B cell (primary cell): ENCODE measurements at regions not wholly inside any gene's neighbourhood (a gene's known extent, or its start where the extent isn't known, plus 50 kb on each side); places are given as distances from the start of the nearest gene placed in this dataset.

Experiments
- ATAC-seq: fragments of 200-7000 bp; cut with Tn5 transposase; one replicate; pipeline ENCODE4 v1.10.0; 2021; ENCODE audit warnings: low read depth, mild to moderate bottlenecking, moderate number of reproducible peaks, moderate library complexity
- CTCF ChIA-PET: fragments of 350-600 bp; sonication (Branson Sonifier 250); formaldehyde crosslinking; loops from one replicate; lab custom pipeline; 2021; ENCODE audit warnings: antibody characterized with exemption, inconsistent platforms; lab: Charles Lee
- POLR2A ChIA-PET: fragments of 350-600 bp; sonication (Branson Sonifier 250); formaldehyde crosslinking; loops from one replicate; lab custom pipeline; 2021; ENCODE audit warnings: antibody characterized with exemption; lab: Charles Lee
- DNase-seq: peaks from one replicate; pipeline ENCODE4 v3.0.0; 2013
- H2AFZ ChIP-seq: 2 replicates; pipeline ENCODE4 v1.6.1; 2012; ENCODE audit warnings: mild to moderate bottlenecking, low read depth, low read length; ENCODE audit not compliant: insufficient read depth, poor library complexity, severe bottlenecking
- H3K27ac ChIP-seq, 2 donors: 1 replicate in 1 of 2; 2 replicates in 1 of 2; pipeline ENCODE4 v1.5.1; 2012 to 2013; ENCODE audit warnings: low read length in 2 of 2, mild to moderate bottlenecking in 2 of 2, moderate library complexity in 1 of 2
- H3K27me3 ChIP-seq, 4 experiments: fragments of 200-600 bp in 1 of 4; sonication (generic) in 1 of 4; replicated peaks in 1 of 4; 1 replicate in 2 of 4; 2 replicates in 2 of 4; pipeline versions ENCODE4 v1.6.1 to v1.7.0; 2013 to 2016; ENCODE audit warnings: low read length in 3 of 4, mild to moderate bottlenecking in 2 of 4, mixed read lengths in 1 of 4, moderate library complexity in 1 of 4; ENCODE audit not compliant: insufficient read depth in 4 of 4, control insufficient read depth in 3 of 4; ENCODE audit errors: control extremely low read depth in 1 of 4
- H3K36me3 ChIP-seq, 2 experiments: replicated peaks in 1 of 2; 1 replicate in 1 of 2; 2 replicates in 1 of 2; pipeline versions ENCODE4 v1.6.1 to v1.7.1; 2013; ENCODE audit warnings: low read length in 1 of 2; ENCODE audit not compliant: insufficient read depth in 2 of 2, control insufficient read depth in 1 of 2; ENCODE audit errors: control extremely low read depth in 1 of 2, extremely low read depth in 1 of 2
- H3K4me1 ChIP-seq, 2 donors: fragments of 200-600 bp in 1 of 2; sonication (generic) in 1 of 2; 1 replicate in 1 of 2; 2 replicates in 1 of 2; pipeline versions ENCODE4 v1.5.1 to v1.6.1; 2013 to 2017; ENCODE audit warnings: low read length in 2 of 2; ENCODE audit not compliant: control insufficient read depth in 2 of 2, insufficient read depth in 2 of 2
- H3K4me2 ChIP-seq: replicated peaks from 2 replicates; pipeline ENCODE3; 2012; ENCODE audit warnings: mild to moderate bottlenecking, low read depth, low read length; ENCODE audit not compliant: poor library complexity, severe bottlenecking
- H3K4me3 ChIP-seq, 5 experiments: fragments of 200-600 bp in 1 of 5; sonication (generic) in 1 of 5; 1 replicate in 3 of 5; 2 replicates in 2 of 5; pipeline versions ENCODE4 v1.5.1 to v1.7.0; 2011 to 2016; ENCODE audit warnings: low read length in 4 of 5, mild to moderate bottlenecking in 4 of 5, low read depth in 2 of 5, control low read depth in 1 of 5, moderate library complexity in 1 of 5; ENCODE audit not compliant: insufficient read depth in 1 of 5; ENCODE audit errors: control extremely low read depth in 1 of 5, extremely low read depth in 1 of 5
- H3K79me2 ChIP-seq: fragments of 200-600 bp; sonication (generic); one replicate; pipeline ENCODE4 v1.6.0; 2016; ENCODE audit warnings: low read length; ENCODE audit not compliant: control insufficient read depth, insufficient read depth
- H3K9ac ChIP-seq: fragments of 200-600 bp; sonication (generic); 2 replicates; pipeline ENCODE4 v1.6.1; 2017; ENCODE audit warnings: mild to moderate bottlenecking, low read length, moderate library complexity
- H3K9me3 ChIP-seq, 3 donors: one replicate each; pipeline versions ENCODE4 v1.6.1 to v1.7.1; 2013; ENCODE audit warnings: low read length in 2 of 3; ENCODE audit not compliant: control insufficient read depth in 2 of 3, insufficient read depth in 1 of 3; ENCODE audit errors: control extremely low read depth in 1 of 3
- H4K20me1 ChIP-seq: 2 replicates; pipeline ENCODE4 v1.6.0; 2012; ENCODE audit warnings: mild to moderate bottlenecking, low read length; ENCODE audit not compliant: insufficient read depth, control insufficient read depth, poor library complexity, severe bottlenecking
- H3K27ac Mint-ChIP-seq: one replicate; pipeline ENCODE4 v1.8.0; 2021; ENCODE audit warnings: mixed read lengths
- H3K27me3 Mint-ChIP-seq: one replicate; pipeline ENCODE4 v1.8.0; 2021; ENCODE audit warnings: mixed read lengths
- H3K4me1 Mint-ChIP-seq: one replicate; pipeline ENCODE4 v1.8.0; 2021; ENCODE audit warnings: mixed read lengths
- H3K4me3 Mint-ChIP-seq: one replicate; pipeline ENCODE4 v1.8.0; 2021; ENCODE audit warnings: mixed read lengths
- H3K9me3 Mint-ChIP-seq: one replicate; pipeline ENCODE4 v1.8.0; 2022; ENCODE audit warnings: mixed read lengths; ENCODE audit not compliant: insufficient read depth
- CTCF ChIP-seq: fragments of 200-600 bp; IDR thresholded peaks from one replicate; pipeline ENCODE4 v1.8.0; 2022; ENCODE audit warnings: antibody characterized with exemption, mild to moderate bottlenecking
- EZH2 ChIP-seq: IDR thresholded peaks from 2 replicates; pipeline ENCODE4 v1.6.1; 2012; ENCODE audit warnings: borderline replicate concordance, low read depth, mild to moderate bottlenecking, moderate library complexity, low read length; ENCODE audit not compliant: insufficient read depth, poor library complexity, severe bottlenecking
- WGBS: methylation state at CpG from one replicate; pipeline ENCODE4 v1.1.5; 2013; ENCODE audit warnings: missing lambda C conversion rate; ENCODE audit not compliant: insufficient coverage; 5-methylcytosine and 5-hydroxymethylcytosine counted together
- intact Hi-C: fragments of 100-400 bp; cut with micrococcal nuclease; formaldehyde crosslinking; loops from one replicate; pipeline ENCODE4 v1.10.0; 2022

GRCh38 chr1:232462213-232462612 is 167.7 kb downstream of the SIPA1L2 start:
- Histone ChIP-seq H3K9me3 (no peaks in the 10 kb centered on the region), H3K27me3 (no peaks in the 10 kb centered on the region), H3K9ac (no peak overlapping the region), H3K4me3 (no peak overlapping the region), H3K36me3 (no peaks in the 10 kb centered on the region), H3K79me2 (no peaks in the 10 kb centered on the region), H3K27ac (no peak overlapping the region), H3K4me1 (no peaks in the 10 kb centered on the region), H4K20me1 (no peaks in the 10 kb centered on the region), H3K4me2 (no peak overlapping the region), H2AFZ (no peak overlapping the region)
- no peaks in the 10 kb centered on the region for H3K27me3 Mint-ChIP-seq
- H3K4me1 Mint-ChIP-seq, result no peaks in the 10 kb centered on the region
- no peaks in the 10 kb centered on the region for H3K9me3 Mint-ChIP-seq
- ChIA-PET POLR2A (no interaction called here), CTCF (no interaction called here)
- no CpG with 5 or more reads among the region's 4 CpGs for WGBS
- intact Hi-C loops, result no loop called here
- TF ChIP-seq CTCF, result no peak
- no peak for TF ChIP-seq EZH2
- H3K27ac Mint-ChIP-seq, result no peak overlapping the region
- DNase-seq, result no peak
- ATAC-seq, result no peak
- H3K4me3 Mint-ChIP-seq, result no peak overlapping the region

- Histone ChIP-seq H2AFZ (no peak overlapping the region), H3K27ac (no peak overlapping the region), H3K4me1 (no peaks in the 10 kb centered on the region), H3K9ac (no peak overlapping the region), H3K79me2 (no peaks in the 10 kb centered on the region), H3K27me3 (no peaks in the 10 kb centered on the region), H3K4me2 (no peak overlapping the region), H3K9me3 (no peaks in the 10 kb centered on the region), H3K36me3 (no peaks in the 10 kb centered on the region), H4K20me1 (no peaks in the 10 kb centered on the region), H3K4me3 (no peak overlapping the region)
- intact Hi-C loops, result no loop called here
- POLR2A ChIA-PET, result no interaction called here
- DNase-seq (no peak), ATAC-seq (no peak)
- H3K4me3 Mint-ChIP-seq, result no peak overlapping the region
- no peak for TF ChIP-seq EZH2
- TF ChIP-seq CTCF, result no peak
- no peaks in the 10 kb centered on the region for H3K27me3 Mint-ChIP-seq
- no peaks in the 10 kb centered on the region for H3K9me3 Mint-ChIP-seq
- no peak overlapping the region for H3K27ac Mint-ChIP-seq
- WGBS, result no CpG with 5 or more reads among the region's 3 CpGs
- CTCF ChIA-PET, result no interaction called here
- no peaks in the 10 kb centered on the region for H3K4me1 Mint-ChIP-seq
These were observed 170.1 kb downstream of the SIPA1L2 start for GRCh38 chr1:232459826-232460225.
